Tibial artery (tissue), 4 donors: ENCODE measurements at regions not wholly inside any gene's neighbourhood (a gene's known extent, or its start where the extent isn't known, plus 50 kb on each side); places are given as distances from the start of the nearest gene placed in this dataset.

Experiments
- DNase-seq, 2 donors: peaks; one replicate each; pipeline ENCODE4 v3.0.0-alpha.2; 2019
- H3K27ac ChIP-seq, 2 donors: fragments of 200-600 bp; sonication (generic) in 1 of 2; 1 replicate in 1 of 2; 2 replicates in 1 of 2; pipeline ENCODE4 v1.5.1; 2018 to 2019; ENCODE audit warnings: mild to moderate bottlenecking in 1 of 2
- H3K27me3 ChIP-seq, 2 donors: fragments of 200-600 bp; sonication (generic) in 1 of 2; one replicate each; pipeline versions ENCODE4 v1.5.1 to v1.6.0; 2016 to 2019
- H3K36me3 ChIP-seq, 3 donors: fragments of 200-600 bp; sonication (generic) in 2 of 3; one replicate each; pipeline ENCODE4 v1.5.1; 2016 to 2019; ENCODE audit warnings: mild to moderate bottlenecking in 2 of 3
- H3K4me1 ChIP-seq, 4 donors: fragments of 200-600 bp; sonication (generic) in 2 of 4; 1 replicate in 3 of 4; 2 replicates in 1 of 4; pipeline ENCODE4 v1.5.1; 2016 to 2019
- H3K4me3 ChIP-seq, 2 donors: fragments of 200-600 bp; sonication (generic) in 1 of 2; 1 replicate in 1 of 2; 2 replicates in 1 of 2; pipeline ENCODE4 v1.5.1; 2018 to 2019; ENCODE audit warnings: mild to moderate bottlenecking in 2 of 2
- H3K9me3 ChIP-seq, 3 donors: fragments of 200-600 bp; sonication (generic) in 1 of 3; one replicate each; pipeline ENCODE4 v1.5.1; 2016 to 2019
- CTCF ChIP-seq, 2 experiments: fragments of 200-600 bp in 1 of 2; fragments of 450-650 bp in 1 of 2; IDR thresholded peaks; one replicate each; pipeline ENCODE4 v1.5.1; 2017 to 2019; ENCODE audit warnings: antibody characterized with exemption in 2 of 2, mild to moderate bottlenecking in 1 of 2, moderate library complexity in 1 of 2
- intact Hi-C: fragments of 100-400 bp; cut with DNase I; formaldehyde crosslinking; loops from one replicate; pipeline ENCODE4 v1.15.0; 2023; ENCODE audit warnings: low total_unique reads

- Histone ChIP-seq H3K27me3 (no peaks in the 10 kb centered on the region), H3K4me3 (no peak overlapping the region), H3K27ac (no peak overlapping the region), H3K36me3 (no peaks in the 10 kb centered on the region), H3K4me1 (no peaks in the 10 kb centered on the region), H3K9me3 (no peaks in the 10 kb centered on the region)
- DNase-seq = no peak
- TF ChIP-seq CTCF (IDR thresholded peaks at IDR 0.05) = no peak
- intact Hi-C loops = no loop called here
Measured at GRCh38 chr2:117684919-117685318, 129.6 kb upstream of the DDX18 start.

DNA sequence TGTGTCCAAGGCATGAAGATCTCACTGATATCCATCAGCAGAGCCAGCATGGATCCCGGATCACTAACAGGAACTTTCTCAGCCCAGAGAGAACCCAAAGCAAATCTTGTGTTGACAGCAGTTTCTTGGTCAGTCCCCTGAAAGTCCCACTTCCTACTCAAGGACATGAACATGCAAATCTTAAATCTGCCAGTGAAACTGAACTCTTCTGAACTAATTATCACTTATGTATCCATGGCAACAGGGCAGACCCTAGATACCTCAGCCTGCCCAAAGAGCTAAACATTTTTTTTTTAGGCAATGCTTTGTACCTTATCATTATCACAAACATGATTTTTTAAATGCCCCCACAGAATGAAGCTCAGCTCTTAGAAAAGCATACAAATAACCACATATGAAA is 127.8 kb upstream of the DDX18 start:
- H3K4me1 ChIP-seq = no peaks in the 10 kb centered on the region
- H3K9me3 ChIP-seq = no peaks in the 10 kb centered on the region
- H3K27ac ChIP-seq = no peak overlapping the region
- H3K27me3 ChIP-seq = no peaks in the 10 kb centered on the region
- DNase-seq = no peak
- no peak for TF ChIP-seq CTCF (IDR thresholded peaks at IDR 0.05)
- no peaks in the 10 kb centered on the region for H3K36me3 ChIP-seq
- no peak overlapping the region for H3K4me3 ChIP-seq
- intact Hi-C loops = no loop called here

DNA sequence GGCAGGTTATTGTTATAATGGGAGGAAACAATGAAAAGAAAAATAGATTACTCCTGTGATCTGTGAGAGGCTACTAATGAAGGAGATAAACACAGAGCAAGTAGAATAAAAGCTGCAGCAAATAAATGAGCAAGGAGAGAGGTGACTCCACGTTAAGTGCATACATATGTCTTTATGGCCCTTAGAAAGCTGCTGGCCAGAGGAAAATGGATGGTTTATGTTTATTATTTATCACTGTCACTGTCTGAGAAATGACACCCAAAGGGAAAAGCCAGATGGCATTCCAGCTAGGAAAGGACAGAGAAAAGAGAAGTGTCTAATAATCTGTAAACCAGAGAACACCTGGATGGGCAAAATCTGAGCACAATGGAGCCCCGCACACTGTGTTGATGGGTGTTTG is 122.9 kb upstream of the DDX18 start:
- intact Hi-C loops = no loop called here
- H3K27me3 ChIP-seq = no peaks in the 10 kb centered on the region

DNA sequence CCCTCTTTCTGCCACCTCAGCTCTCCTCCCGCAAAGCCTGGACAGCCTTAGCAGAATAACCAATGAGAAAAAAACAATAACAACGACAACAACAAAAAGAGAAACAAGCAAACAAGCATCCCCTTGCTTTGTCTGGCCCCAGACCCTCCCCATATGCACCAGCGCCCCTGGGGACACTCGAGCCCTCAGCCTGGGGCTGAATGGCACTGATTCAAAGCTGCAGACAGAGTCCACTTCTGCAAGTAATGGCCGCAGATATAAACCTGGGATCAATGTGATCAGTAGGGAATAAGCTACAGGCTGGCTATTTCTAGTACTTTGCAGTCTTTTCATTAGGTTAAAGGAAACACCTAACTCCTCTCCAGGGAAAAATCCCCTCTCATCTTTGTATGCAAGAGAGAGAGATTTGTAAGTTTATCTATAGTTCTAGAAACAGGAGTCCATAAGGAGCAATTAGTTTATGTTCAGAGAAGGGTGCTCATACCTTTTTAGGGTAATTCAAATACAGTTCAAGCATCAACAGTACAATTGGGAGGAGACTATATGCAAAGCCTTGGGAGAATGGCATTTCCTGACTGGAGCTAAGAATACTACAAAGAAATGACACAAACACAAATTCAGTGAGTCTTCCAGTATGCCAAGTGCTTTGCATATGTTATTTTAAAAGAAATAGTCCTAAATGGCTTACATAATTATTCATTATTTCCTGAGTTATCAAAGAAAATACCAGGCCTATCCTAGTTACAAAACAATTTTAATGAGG is 122.3 kb upstream of the DDX18 start:
- H3K9me3 ChIP-seq = no peaks in the 10 kb centered on the region
- H3K27ac ChIP-seq = no peak overlapping the region
- H3K4me1 ChIP-seq = no peaks in the 10 kb centered on the region
- no peaks in the 10 kb centered on the region for H3K36me3 ChIP-seq
- H3K27me3 ChIP-seq = no peaks in the 10 kb centered on the region
- intact Hi-C loops = no loop called here
- DNase-seq = no peak
- TF ChIP-seq CTCF (IDR thresholded peaks at IDR 0.05) = no peak
- H3K4me3 ChIP-seq = no peak overlapping the region

More for the DNA sequence above, 122.9 kb upstream of the DDX18 start:
- Histone ChIP-seq H3K4me3 (no peak overlapping the region), H3K36me3 (no peaks in the 10 kb centered on the region), H3K9me3 (no peaks in the 10 kb centered on the region), H3K27ac (no peak overlapping the region), H3K4me1 (no peaks in the 10 kb centered on the region)
- no peak for TF ChIP-seq CTCF (IDR thresholded peaks at IDR 0.05)
- no peak for DNase-seq

DNA sequence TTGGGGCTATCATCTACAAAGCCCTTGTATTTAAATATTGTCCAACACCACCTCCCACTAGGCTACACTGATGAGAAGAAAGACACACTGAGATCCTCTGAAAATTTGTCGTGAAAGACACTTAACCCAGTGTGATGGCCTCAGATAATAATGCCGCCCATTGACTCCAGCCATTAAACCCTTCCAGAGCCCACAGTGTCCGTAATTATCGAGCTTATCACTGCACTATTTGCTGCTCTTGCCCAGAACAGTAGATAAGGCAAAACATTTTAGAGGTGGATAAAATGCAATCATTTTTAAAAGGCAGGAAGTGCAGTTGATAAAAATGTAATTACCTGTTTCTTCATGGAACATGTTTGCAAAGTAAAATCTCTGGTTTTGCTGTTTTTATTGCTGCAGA is 121.3 kb upstream of the DDX18 start:
- no peaks in the 10 kb centered on the region for H3K4me1 ChIP-seq
- DNase-seq = no peak
- no peak overlapping the region for H3K4me3 ChIP-seq
- H3K36me3 ChIP-seq = no peaks in the 10 kb centered on the region
- H3K27me3 ChIP-seq = no peaks in the 10 kb centered on the region
- H3K9me3 ChIP-seq = no peaks in the 10 kb centered on the region
- intact Hi-C loops = no loop called here
- H3K27ac ChIP-seq = no peak overlapping the region
- no peak for TF ChIP-seq CTCF (IDR thresholded peaks at IDR 0.05)

DNA sequence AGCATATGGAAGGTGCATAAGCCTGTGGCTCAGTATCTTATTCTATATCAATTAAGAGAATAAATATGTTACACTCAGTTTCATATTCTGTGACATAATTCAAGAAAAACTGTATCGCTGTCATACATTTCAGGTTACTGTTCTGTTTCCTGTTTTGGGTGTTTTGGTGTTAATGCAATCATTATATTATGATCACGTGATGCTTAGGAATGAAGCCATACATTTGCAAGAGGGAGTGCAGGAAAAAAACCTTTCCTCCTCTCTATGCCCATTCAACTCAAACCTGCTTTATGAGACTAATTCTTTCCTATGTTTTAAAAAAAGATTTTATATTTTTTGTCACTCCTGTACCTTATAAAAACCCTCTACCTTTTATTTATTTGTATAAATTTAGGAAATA is 120.8 kb upstream of the DDX18 start:
- no peak for TF ChIP-seq CTCF (IDR thresholded peaks at IDR 0.05)
- no peaks in the 10 kb centered on the region for H3K4me1 ChIP-seq
- H3K4me3 ChIP-seq = no peak overlapping the region
- no peak for DNase-seq
- H3K27me3 ChIP-seq = no peaks in the 10 kb centered on the region
- H3K36me3 ChIP-seq = no peaks in the 10 kb centered on the region
- no peak overlapping the region for H3K27ac ChIP-seq
- H3K9me3 ChIP-seq = no peaks in the 10 kb centered on the region
- intact Hi-C loops = no loop called here
